ENCODE measurements at regions not wholly inside any gene's neighbourhood (a gene's known extent, or its start where the extent isn't known, plus 50 kb on each side); places are given as distances from the start of the nearest gene placed in this dataset.
"Not testable (repeated sequence)": the region's sequence is repeated elsewhere in the genome, so short reads cannot be mapped to it uniquely, and the experiment has no call there.

DNA sequence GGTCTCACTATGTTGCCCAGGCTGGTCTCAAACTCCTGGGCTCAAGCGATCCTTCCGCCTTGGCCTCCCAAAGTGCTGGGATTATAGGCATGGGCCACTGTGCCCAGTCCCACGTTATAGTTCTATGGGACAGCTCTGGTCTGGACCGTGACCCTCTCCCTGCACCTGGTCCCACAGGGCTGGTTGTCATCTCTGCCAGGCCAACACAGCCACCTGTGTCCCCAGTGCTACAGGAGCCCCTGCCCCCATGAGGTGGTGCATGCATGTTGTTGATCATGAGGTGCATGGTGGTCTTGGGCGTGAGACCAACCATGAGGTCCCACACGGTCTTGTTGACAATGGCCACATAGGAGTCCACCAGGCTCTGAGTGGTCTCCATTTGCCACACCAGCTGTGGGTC is 51.0 kb upstream of the UBE2Q2 start:
- H3K27ac ChIP-seq (ENCODE audit: low read depth, low read length); POLR2A ChIA-PET; H3K4me3 ChIP-seq (ENCODE audit: low read depth, low read length); CTCF ChIA-PET; H3K9me3 ChIP-seq (ENCODE audit: control insufficient read depth, insufficient read depth, low read length); DNase-seq (ENCODE audit: low read depth, low spot score): not testable (repeated sequence)
- H3K27me3 ChIP-seq (ENCODE audit: control insufficient read depth, insufficient read depth, low read length) = peaks cover 45% of the 10 kb centered on the region

DNA sequence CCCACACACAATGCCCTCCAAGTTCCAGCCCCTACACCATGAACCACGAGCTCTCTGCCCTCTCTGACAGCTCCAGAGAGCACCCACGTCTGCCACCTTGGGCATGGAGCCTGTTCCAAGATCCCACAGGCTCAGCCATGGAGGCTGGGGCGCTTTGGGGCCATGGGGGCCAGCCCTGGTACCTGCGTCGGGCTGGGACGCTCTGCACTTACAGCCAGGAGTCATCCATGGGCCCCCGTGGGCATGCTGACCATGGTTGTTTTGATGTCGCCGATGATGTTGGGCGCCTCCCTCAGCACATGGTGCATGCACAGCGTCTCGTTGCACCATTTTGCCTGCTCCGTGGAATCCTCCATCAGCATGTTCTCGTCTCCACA is 51.9 kb upstream of the UBE2Q2 start:
- no peak for DNase-seq (ENCODE audit: low read depth, low spot score)
- Histone ChIP-seq H3K27me3 (ENCODE audit: control insufficient read depth, insufficient read depth, low read length) (peaks cover 43% of the 10 kb centered on the region), H3K27ac (ENCODE audit: low read depth, low read length) (no peak overlapping the region), H3K4me3 (ENCODE audit: low read depth, low read length) (no peak overlapping the region), H3K9me3 (ENCODE audit: control insufficient read depth, insufficient read depth, low read length) (no peaks in the 10 kb centered on the region)
- CTCF ChIA-PET = no interaction called here
- POLR2A ChIA-PET = no interaction called here
- TF ChIP-seq, protein P1, sequence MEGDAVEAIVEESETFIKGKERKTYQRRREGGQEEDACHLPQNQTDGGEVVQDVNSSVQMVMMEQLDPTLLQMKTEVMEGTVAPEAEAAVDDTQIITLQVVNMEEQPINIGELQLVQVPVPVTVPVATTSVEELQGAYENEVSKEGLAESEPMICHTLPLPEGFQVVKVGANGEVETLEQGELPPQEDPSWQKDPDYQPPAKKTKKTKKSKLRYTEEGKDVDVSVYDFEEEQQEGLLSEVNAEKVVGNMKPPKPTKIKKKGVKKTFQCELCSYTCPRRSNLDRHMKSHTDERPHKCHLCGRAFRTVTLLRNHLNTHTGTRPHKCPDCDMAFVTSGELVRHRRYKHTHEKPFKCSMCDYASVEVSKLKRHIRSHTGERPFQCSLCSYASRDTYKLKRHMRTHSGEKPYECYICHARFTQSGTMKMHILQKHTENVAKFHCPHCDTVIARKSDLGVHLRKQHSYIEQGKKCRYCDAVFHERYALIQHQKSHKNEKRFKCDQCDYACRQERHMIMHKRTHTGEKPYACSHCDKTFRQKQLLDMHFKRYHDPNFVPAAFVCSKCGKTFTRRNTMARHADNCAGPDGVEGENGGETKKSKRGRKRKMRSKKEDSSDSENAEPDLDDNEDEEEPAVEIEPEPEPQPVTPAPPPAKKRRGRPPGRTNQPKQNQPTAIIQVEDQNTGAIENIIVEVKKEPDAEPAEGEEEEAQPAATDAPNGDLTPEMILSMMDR (IDR thresholded peaks at IDR 0.05; ENCODE audit: low read depth, low read length) = no peak

DNA sequence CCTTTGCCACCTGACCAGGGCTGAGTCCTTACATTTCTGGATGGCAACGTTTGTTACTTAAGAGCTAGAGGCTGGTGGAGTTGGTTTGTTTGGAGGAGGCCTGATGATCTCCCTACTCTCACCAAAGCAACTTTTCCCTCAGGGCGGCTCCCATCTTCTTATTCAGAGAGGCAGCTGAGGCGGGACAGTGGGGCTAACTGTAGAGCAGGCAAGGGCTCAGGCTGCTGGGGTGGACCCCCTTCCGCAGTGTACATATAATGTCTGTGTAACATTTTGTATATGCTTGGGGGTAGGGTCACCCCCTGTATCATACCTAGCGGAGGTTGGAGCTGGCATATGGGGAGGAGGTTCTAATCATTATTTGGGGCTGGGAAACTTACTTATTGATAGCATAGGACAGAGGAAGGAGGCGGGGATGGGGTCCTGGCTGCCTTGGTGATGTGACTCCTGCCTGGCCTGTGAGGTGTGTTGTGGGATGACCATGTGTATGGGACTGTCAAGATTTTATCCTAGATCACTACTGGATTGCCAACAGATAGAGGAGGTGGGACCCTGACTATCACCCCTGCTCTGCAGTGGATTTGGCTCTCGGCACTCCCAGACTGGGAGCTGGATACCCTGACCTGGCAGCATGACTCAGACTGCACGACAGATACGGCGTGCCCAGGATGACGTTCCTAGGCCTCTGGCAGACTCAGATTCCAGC is 52.5 kb upstream of the UBE2Q2 start:
- TF ChIP-seq, protein P1 (IDR thresholded peaks at IDR 0.05; ENCODE audit: low read depth, low read length) = no peak
- Histone ChIP-seq H3K9me3 (ENCODE audit: control insufficient read depth, insufficient read depth, low read length) (no peaks in the 10 kb centered on the region; the same call in 1 of the 2 replicates), H3K27me3 (ENCODE audit: control insufficient read depth, insufficient read depth, low read length) (peaks cover 42% of the 10 kb centered on the region), H3K27ac (ENCODE audit: low read depth, low read length) (no peak overlapping the region), H3K4me3 (ENCODE audit: low read depth, low read length) (no peak overlapping the region)
- no peak for DNase-seq (ENCODE audit: low read depth, low spot score)
- ChIA-PET POLR2A (no interaction called here), CTCF (interaction anchor here (1.0 kb wide), 1 partner anchor 11 kb away, joined by 3 read pairs; no protein-coding TSS in a partner anchor)

DNA sequence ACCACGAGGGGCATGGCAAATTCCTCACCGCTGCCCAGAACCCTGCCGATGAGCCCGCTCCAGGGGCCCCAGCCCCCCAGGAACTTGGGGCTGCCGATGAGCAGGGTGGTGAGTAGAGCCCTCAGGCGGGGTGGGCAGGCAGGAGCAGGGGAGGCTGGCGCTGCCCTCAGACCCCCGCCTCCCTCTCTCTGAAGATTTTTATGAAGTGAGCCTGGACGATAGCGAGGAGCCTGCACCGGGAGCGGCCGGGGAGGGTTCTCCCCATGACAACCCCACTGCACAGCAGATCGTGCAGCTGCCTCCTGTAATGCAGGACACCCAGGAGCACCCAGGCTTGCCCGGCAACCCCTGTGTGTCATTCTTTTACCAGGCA is 56.7 kb upstream of the UBE2Q2 start:
- Histone ChIP-seq H3K4me3 (ENCODE audit: low read depth, low read length) (no peak overlapping the region), H3K9me3 (ENCODE audit: control insufficient read depth, insufficient read depth, low read length) (no peaks in the 10 kb centered on the region; the same call in 1 of the 2 replicates), H3K27ac (ENCODE audit: low read depth, low read length) (no peak overlapping the region), H3K27me3 (ENCODE audit: control insufficient read depth, insufficient read depth, low read length) (peaks cover 52% of the 10 kb centered on the region)
- ChIA-PET CTCF (interaction anchor here (1.3 kb wide), 1 partner anchor 364 kb away, joined by 3 read pairs; no protein-coding TSS in a partner anchor), POLR2A (no interaction called here)
- TF ChIP-seq, protein P1 (IDR thresholded peaks at IDR 0.05; ENCODE audit: low read depth, low read length) = no peak
- no peak for DNase-seq (ENCODE audit: low read depth, low spot score)

DNA sequence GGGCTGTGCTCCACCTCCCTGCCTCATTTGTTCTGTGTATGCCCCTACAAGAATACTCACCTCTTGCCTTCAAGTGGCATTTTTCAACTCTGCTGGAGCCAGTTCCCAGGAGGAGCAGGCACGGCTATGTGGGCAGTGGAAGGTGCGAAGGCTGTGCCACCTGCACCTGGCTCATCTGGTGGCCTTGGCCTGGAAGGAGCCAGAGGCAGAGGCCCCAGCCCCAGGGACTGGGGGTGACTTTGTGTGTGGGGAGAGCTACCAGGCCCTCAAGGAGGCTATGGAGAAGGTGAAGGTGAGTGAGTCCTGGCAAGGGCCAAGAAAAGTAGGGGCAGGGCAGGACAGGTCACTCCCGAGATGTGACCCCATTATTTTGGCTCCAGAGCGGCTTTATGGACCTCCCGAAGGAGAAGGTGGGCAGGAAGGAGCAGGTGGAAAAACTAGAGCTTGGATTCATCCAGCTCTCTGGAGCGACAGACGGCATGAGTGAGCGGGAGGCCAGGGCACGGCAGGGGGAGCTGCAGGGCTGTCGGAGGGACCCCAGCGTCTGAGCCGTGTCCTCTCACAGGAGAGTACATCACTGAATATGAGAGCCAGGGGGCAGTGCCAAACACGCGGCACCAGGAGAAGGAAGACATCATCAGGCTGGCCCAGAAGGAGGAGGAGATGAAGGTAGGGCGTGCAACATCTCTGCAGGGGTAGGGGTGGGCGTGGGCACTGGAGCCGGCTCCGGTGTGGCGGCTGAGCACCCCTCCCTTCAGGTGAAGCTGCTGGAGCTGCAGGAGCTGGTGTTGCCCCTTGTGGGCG is 57.3 kb upstream of the UBE2Q2 start:
- DNase-seq (ENCODE audit: low read depth, low spot score) = no peak
- POLR2A ChIA-PET = no interaction called here
- H3K27me3 ChIP-seq (ENCODE audit: control insufficient read depth, insufficient read depth, low read length) = peaks cover 52% of the 10 kb centered on the region
- CTCF ChIA-PET = interaction anchor here (0.6 to 1.3 kb wide), 2 partner anchors 354 to 365 kb away, joined by 3 read pairs; no protein-coding TSS in a partner anchor
- H3K4me3 ChIP-seq (ENCODE audit: low read depth, low read length) = no peak overlapping the region
- H3K9me3 ChIP-seq (ENCODE audit: control insufficient read depth, insufficient read depth, low read length) = no peaks in the 10 kb centered on the region; the same call in 1 of the 2 replicates
- H3K27ac ChIP-seq (ENCODE audit: low read depth, low read length) = no peak overlapping the region
- TF ChIP-seq, protein P1 (IDR thresholded peaks at IDR 0.05; ENCODE audit: low read depth, low read length) = peak; percentile 20; the same call in 1 of the 2 replicates

DNA sequence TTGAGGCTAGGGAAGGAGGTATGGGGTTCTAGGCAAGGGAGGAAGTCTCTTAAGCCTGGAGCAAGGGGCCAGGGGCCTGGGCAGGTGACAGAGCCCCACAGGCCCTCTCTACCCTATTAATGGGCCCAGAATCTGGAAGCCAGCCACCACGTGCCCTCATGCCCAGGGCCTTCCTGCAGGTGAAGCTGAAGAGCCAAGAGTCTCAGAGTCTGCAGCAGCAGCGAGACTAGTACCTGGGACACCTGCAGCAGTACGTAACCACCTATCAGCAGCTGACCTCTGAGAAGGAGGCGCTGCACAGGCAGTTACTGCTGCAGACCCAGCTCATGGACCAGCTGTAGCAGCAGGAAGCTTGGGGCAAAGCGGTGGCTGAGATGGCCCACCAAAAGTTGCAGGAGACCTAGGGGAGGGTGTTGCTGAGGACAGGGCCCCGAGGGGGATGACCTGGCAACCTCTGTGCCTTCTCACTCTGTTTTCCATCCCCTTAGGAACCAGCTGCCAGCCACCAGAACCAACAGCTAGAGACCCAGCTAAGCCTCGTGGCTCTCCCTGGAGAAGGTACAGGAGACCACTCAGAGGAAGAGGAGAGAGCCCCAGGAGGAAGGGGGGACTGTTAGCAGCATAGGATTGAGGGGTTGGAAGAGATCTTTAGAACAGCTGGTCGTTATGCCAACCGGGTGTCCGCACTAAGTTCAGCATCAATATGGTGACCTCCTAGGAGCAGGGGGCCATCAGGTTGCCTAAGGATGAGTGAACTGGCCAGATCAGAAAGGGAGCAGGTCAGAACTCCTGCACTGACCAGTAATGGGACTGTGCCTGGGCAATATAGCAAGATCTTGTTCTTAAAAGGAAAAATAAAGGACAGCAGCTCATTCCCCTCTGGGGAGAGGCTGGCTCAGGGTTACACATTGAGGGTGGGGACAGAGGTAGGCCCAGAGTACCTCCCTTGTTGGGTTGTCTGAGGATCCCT is 58.5 kb upstream of the UBE2Q2 start:
- POLR2A ChIA-PET; H3K27ac ChIP-seq (ENCODE audit: low read depth, low read length); DNase-seq (ENCODE audit: low read depth, low spot score); CTCF ChIA-PET; H3K9me3 ChIP-seq (ENCODE audit: control insufficient read depth, insufficient read depth, low read length); H3K4me3 ChIP-seq (ENCODE audit: low read depth, low read length): not testable (repeated sequence)
- peaks cover 59% of the 10 kb centered on the region for H3K27me3 ChIP-seq (ENCODE audit: control insufficient read depth, insufficient read depth, low read length)

DNA sequence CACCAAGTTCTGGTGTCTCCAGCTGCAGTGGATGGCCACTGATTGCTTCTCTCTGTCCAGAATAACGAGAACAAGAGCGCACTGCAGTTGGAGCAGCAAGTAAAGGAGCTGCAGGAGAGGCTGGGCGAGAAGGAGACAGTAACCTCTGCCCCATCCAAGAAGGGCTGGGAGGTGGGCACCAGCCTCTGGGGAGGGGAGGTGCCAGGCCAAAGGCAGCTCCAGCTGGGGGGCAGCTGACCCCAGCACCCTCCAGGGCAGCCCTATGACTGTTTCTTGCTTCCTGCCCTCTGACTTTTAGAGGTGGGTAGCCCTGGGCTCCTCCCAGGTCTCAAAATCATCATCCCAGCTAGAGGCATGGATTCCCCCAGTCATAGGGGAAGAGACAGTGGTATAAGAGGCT is 59.7 kb upstream of the UBE2Q2 start:
- peaks cover 62% of the 10 kb centered on the region for H3K27me3 ChIP-seq (ENCODE audit: control insufficient read depth, insufficient read depth, low read length)
- CTCF ChIA-PET = not testable (repeated sequence)

More for the DNA sequence above, 59.7 kb upstream of the UBE2Q2 start:
- H3K4me3 ChIP-seq (ENCODE audit: low read depth, low read length); POLR2A ChIA-PET; H3K27ac ChIP-seq (ENCODE audit: low read depth, low read length); H3K9me3 ChIP-seq (ENCODE audit: control insufficient read depth, insufficient read depth, low read length); DNase-seq (ENCODE audit: low read depth, low spot score): not testable (repeated sequence)
